Transverse colon (tissue), 4 donors: ENCODE measurements at regions not wholly inside any gene's neighbourhood (a gene's known extent, or its start where the extent isn't known, plus 50 kb on each side); places are given as distances from the start of the nearest gene placed in this dataset.

Experiments
- DNase-seq: peaks from one replicate; pipeline ENCODE4 v3.0.0-alpha.2; 2019
- H3K27ac ChIP-seq, 4 donors: fragments of 200-600 bp; sonication (generic); 2 replicates each; pipeline ENCODE4 v1.5.1; 2016 to 2018; ENCODE audit warnings: inconsistent platforms in 4 of 4
- H3K27me3 ChIP-seq: fragments of 200-600 bp; sonication (generic); 2 replicates; pipeline ENCODE4 v1.5.1; 2017; ENCODE audit warnings: inconsistent platforms
- H3K36me3 ChIP-seq, 4 donors: fragments of 200-600 bp; sonication (generic); 2 replicates each; pipeline ENCODE4 v1.5.1; 2017 to 2019; ENCODE audit warnings: inconsistent platforms in 4 of 4
- H3K4me1 ChIP-seq, 4 donors: fragments of 200-600 bp; sonication (generic); 2 replicates each; pipeline ENCODE4 v1.5.1; 2017 to 2020; ENCODE audit warnings: inconsistent platforms in 4 of 4
- H3K4me3 ChIP-seq, 4 donors: fragments of 200-600 bp; sonication (generic); 1 replicate in 1 of 4; 2 replicates in 3 of 4; pipeline versions ENCODE4 v1.5.1 to v1.6.1; 2017 to 2019; ENCODE audit warnings: inconsistent platforms in 4 of 4
- H3K9me3 ChIP-seq, 2 donors: fragments of 200-600 bp; sonication (generic); 2 replicates each; pipeline ENCODE4 v1.5.1; 2017 to 2019; ENCODE audit warnings: inconsistent platforms in 2 of 2
- EP300 ChIP-seq: sonication (generic); formaldehyde crosslinking; IDR thresholded peaks from one replicate; pipeline ENCODE4 v1.6.1; 2017; ENCODE audit warnings: antibody characterized with exemption, low read depth
- POLR2A ChIP-seq: fragments of 450-650 bp; IDR thresholded peaks from one replicate; pipeline ENCODE4 v1.6.1; 2016; ENCODE audit warnings: antibody characterized with exemption, mild to moderate bottlenecking, moderate library complexity
- POLR2AphosphoS5 ChIP-seq, 3 donors: sonication (generic); formaldehyde crosslinking; IDR thresholded peaks; one replicate each; pipeline ENCODE4 v1.6.1; 2016; ENCODE audit warnings: antibody characterized with exemption in 3 of 3
- WGBS, 2 donors: methylation state at CpG; one replicate each; pipeline ENCODE4 v1.1.5; 2018; ENCODE audit warnings: low coverage in 1 of 2; 5-methylcytosine and 5-hydroxymethylcytosine counted together
- in situ Hi-C, 4 donors: fragments of 200-750 bp; cut with MboI; loops; one replicate each; pipeline versions ENCODE4 v1.15.0 to v1.15.1; 2017; ENCODE audit warnings: low sequenced_read_pairs in 3 of 4, low pct_ligation_motif_present in 1 of 4, low pct_unique_long_range_greater_than_20kb in 1 of 4
- intact Hi-C: fragments of 100-400 bp; cut with DNase I; formaldehyde crosslinking; loops from one replicate; pipeline ENCODE4 v1.15.1; 2023; ENCODE audit warnings: low total_unique reads
- TF ChIP-seq, protein P1 (sequence below), 5 experiments: fragments of 200-600 bp in 3 of 5; fragments of 450-650 bp in 2 of 5; sonication (generic) in 3 of 5; IDR thresholded peaks; 1 replicate in 2 of 5; 2 replicates in 3 of 5; pipeline ENCODE4 v1.5.1; 2016 to 2017; ENCODE audit warnings: antibody characterized with exemption in 5 of 5, inconsistent platforms in 3 of 5, mild to moderate bottlenecking in 2 of 5, moderate library complexity in 1 of 5

DNA sequence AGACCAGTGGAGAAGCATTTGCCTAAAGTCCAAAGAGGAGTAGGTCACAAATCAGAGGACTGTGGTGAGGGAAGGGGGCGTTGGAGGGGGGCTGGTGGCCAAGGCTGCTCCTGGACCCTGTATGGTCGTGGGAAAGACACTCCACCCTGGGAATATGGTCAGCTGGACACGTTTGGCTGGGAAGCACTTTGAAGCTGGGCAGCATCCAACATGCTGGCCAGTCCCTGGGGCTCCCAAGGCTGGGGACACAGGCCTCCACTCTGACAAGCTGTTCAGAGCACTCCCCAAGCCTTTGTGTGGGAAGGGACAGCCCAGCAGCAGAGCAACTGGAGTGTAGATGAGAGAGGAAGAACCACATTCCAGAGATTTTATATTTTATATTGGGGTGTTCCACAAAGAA lies 203.2 kb downstream of the ANKRD60 start:
- no peaks in the 10 kb centered on the region for H3K27me3 ChIP-seq
- H3K4me1 ChIP-seq = no peaks in the 10 kb centered on the region
- 34% methylated on average over 3 of the region's 3 CpGs for WGBS, 2 donors
- H3K27ac ChIP-seq = no peak overlapping the region
- intact Hi-C loops = no loop called here
- no peaks in the 10 kb centered on the region for H3K9me3 ChIP-seq
- DNase-seq = no peak
- no peaks in the 10 kb centered on the region for H3K36me3 ChIP-seq
- in situ Hi-C loops = no loop called here
- H3K4me3 ChIP-seq = no peak overlapping the region
- no peak for TF ChIP-seq POLR2AphosphoS5 (IDR thresholded peaks at IDR 0.05)
- TF ChIP-seq EP300 = no peak
- TF ChIP-seq POLR2A = no peak
- TF ChIP-seq, protein P1, sequence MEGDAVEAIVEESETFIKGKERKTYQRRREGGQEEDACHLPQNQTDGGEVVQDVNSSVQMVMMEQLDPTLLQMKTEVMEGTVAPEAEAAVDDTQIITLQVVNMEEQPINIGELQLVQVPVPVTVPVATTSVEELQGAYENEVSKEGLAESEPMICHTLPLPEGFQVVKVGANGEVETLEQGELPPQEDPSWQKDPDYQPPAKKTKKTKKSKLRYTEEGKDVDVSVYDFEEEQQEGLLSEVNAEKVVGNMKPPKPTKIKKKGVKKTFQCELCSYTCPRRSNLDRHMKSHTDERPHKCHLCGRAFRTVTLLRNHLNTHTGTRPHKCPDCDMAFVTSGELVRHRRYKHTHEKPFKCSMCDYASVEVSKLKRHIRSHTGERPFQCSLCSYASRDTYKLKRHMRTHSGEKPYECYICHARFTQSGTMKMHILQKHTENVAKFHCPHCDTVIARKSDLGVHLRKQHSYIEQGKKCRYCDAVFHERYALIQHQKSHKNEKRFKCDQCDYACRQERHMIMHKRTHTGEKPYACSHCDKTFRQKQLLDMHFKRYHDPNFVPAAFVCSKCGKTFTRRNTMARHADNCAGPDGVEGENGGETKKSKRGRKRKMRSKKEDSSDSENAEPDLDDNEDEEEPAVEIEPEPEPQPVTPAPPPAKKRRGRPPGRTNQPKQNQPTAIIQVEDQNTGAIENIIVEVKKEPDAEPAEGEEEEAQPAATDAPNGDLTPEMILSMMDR (IDR thresholded peaks at IDR 0.05) = no peak

DNA sequence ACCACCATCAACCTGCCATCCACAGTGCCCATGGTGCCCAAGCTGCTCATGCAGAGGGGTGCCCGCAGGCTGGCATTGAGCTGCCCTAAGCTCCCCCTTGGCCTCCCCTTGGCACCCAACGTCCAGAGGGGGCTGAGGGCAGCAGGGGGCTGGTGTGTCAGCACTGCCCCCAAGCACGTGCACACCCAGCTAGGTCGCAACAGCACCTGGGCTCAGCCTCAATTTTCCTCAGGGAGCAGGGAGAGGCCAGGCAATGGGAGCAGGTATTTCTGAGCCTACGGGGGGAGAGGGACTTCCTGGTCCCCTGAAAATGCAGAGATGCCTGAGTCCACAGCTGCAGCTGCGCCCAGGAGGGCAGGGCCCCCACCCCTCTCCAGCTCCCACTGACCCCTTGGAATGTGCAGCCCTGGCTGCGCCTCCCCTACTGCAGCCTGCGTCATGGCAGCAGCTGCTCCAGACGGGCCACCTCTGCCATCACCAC lies 204.2 kb downstream of the ANKRD60 start:
- Histone ChIP-seq H3K36me3 (no peaks in the 10 kb centered on the region), H3K27ac (no peak overlapping the region), H3K27me3 (no peaks in the 10 kb centered on the region), H3K9me3 (no peaks in the 10 kb centered on the region), H3K4me3 (no peak overlapping the region), H3K4me1 (no peaks in the 10 kb centered on the region)
- in situ Hi-C loops = no loop called here
- intact Hi-C loops = no loop called here
- no peak for DNase-seq
- 83 to 91% methylated on average over 1 to 8 of the region's 9 CpGs for WGBS, 2 donors
- TF ChIP-seq, protein P1 (IDR thresholded peaks at IDR 0.05) = no peak
- TF ChIP-seq POLR2A = no peak
- no peak for TF ChIP-seq EP300
- TF ChIP-seq POLR2AphosphoS5 (IDR thresholded peaks at IDR 0.05) = no peak

DNA sequence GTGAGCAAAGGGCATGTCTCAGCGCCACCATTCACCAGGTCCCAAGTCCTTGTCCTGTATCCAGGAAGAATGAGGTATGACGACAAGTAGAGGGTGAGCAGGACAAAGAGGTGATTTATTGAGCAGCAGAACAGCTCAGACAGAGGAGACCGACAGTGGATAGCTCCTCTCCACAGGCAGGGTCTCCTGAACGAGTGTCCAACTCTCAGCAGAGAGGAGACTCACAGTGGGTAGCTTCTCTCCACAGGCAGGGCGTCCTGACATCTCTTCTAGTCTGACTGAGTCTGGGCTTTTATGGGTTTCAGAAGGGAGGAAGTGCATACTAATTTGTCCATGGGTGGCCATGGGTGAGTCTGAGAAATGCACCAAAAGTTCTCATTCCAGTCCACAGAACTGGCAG lies 204.7 kb downstream of the ANKRD60 start:
- Histone ChIP-seq H3K27ac (no peak overlapping the region), H3K36me3 (no peaks in the 10 kb centered on the region), H3K4me3 (no peak overlapping the region), H3K9me3 (no peaks in the 10 kb centered on the region), H3K27me3 (no peaks in the 10 kb centered on the region), H3K4me1 (no peaks in the 10 kb centered on the region)
- in situ Hi-C loops = no loop called here
- TF ChIP-seq, protein P1 (IDR thresholded peaks at IDR 0.05) = no peak
- TF ChIP-seq POLR2A = no peak
- intact Hi-C loops = no loop called here
- no peak for DNase-seq
- WGBS, 2 donors = 80 to 83% methylated on average over 3 to 5 of the region's 5 CpGs

DNA sequence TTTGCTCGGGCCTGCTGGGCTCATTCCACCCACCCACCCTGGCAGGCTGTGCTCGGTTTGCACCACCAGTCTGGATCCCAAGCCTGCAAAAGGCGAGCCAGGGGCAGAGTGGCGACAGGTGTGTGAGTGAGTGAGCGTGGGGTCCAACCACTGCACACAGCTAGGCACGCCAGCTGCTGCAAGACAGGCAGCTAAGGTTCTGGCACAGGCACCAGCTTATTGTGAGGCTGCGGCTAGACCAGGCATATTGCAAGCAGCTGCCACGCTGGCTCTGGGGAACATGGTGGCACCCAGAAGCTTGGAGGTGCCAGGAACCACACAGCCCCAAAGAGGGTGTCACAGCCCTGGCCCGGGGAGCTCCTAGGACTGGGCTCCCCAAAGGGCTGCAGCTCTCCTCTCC lies 205.1 kb downstream of the ANKRD60 start:
- Histone ChIP-seq H3K27ac (no peak overlapping the region), H3K9me3 (no peaks in the 10 kb centered on the region), H3K36me3 (no peaks in the 10 kb centered on the region), H3K4me3 (no peak overlapping the region), H3K4me1 (no peaks in the 10 kb centered on the region), H3K27me3 (no peaks in the 10 kb centered on the region)
- intact Hi-C loops = no loop called here
- 96% methylated on average over 9 of the region's 9 CpGs; no CpG with 5 or more reads in 1 of the 2 donors for WGBS, 2 donors
- DNase-seq = no peak
- in situ Hi-C loops = no loop called here
- TF ChIP-seq POLR2AphosphoS5 (IDR thresholded peaks at IDR 0.05) = no peak
- TF ChIP-seq, protein P1 (IDR thresholded peaks at IDR 0.05) = no peak
- TF ChIP-seq EP300 = no peak
- TF ChIP-seq POLR2A = no peak
